GM23338 (cell line): ENCODE measurements at regions not wholly inside any gene's neighbourhood (a gene's known extent, or its start where the extent isn't known, plus 50 kb on each side); places are given as distances from the start of the nearest gene placed in this dataset.

Source experiments
- CTCF ChIP-seq, 2 experiments: fragments of 200-600 bp in 1 of 2; sonication (generic) in 1 of 2; conservative IDR thresholded peaks; 2 replicates each; pipeline versions ENCODE4 v1.5.1 to v1.6.1; 2016 to 2017; ENCODE audit warnings: antibody characterized with exemption in 2 of 2, low read depth in 2 of 2, mild to moderate bottlenecking in 2 of 2, moderate library complexity in 1 of 2
- EZH2 ChIP-seq: fragments of 200-600 bp; sonication (generic); IDR thresholded peaks from one replicate; pipeline ENCODE4 v1.8.0; 2017; ENCODE audit warnings: antibody characterized with exemption, mild to moderate bottlenecking, low read depth; ENCODE audit not compliant: unreplicated experiment
- EZH2phosphoT487 ChIP-seq: fragments of 200-600 bp; sonication (generic); IDR thresholded peaks from one replicate; pipeline ENCODE4 v1.8.1; 2018; ENCODE audit warnings: antibody characterized with exemption; ENCODE audit not compliant: unreplicated experiment
- JUNB ChIP-seq: IDR thresholded peaks from one replicate; pipeline ENCODE4 v1.6.1; 2016; ENCODE audit warnings: antibody characterized with exemption; ENCODE audit not compliant: unreplicated experiment
- POLR2AphosphoS5 ChIP-seq: IDR thresholded peaks from 2 replicates; pipeline ENCODE4 v1.6.1; 2016; ENCODE audit warnings: antibody characterized with exemption, low read depth
- REST ChIP-seq: IDR thresholded peaks from one replicate; pipeline ENCODE4 v1.6.1; 2018; ENCODE audit warnings: antibody characterized with exemption; ENCODE audit not compliant: unreplicated experiment
- ZNF331 ChIP-seq: fragments of 250-450 bp; sonication (Bioruptor Pico); IDR thresholded peaks from 2 replicates; pipeline ENCODE4 v1.5.0; 2020; ENCODE audit warnings: low read depth, mild to moderate bottlenecking, moderate library complexity
- ZNF462 ChIP-seq: fragments of 250-450 bp; sonication (Bioruptor Pico); IDR thresholded peaks from 2 replicates; pipeline ENCODE4 v1.5.0; 2020; ENCODE audit warnings: mild to moderate bottlenecking, moderate library complexity

GRCh38 chrX:39580043-39580442 is 517.7 kb downstream of the BCOR start:
- TF ChIP-seq CTCF (conservative IDR thresholded peaks at IDR 0.05; ENCODE audit: low read depth in 2 of 2) (no peak), POLR2AphosphoS5 (no peak), JUNB (no peak), REST (no peak), ZNF331 (CRISPR knock-in tag) (no peak), EZH2phosphoT487 (no peak), EZH2 (no peak), ZNF462 (CRISPR knock-in tag) (no peak)
